Caco-2 (cell line): ENCODE measurements at regions not wholly inside any gene's neighbourhood (a gene's known extent, or its start where the extent isn't known, plus 50 kb on each side); places are given as distances from the start of the nearest gene placed in this dataset.

Experiments
- BruUV-seq: library from RNA; stranded (reverse); fragments of 400-500 nt; replicated peaks from 2 replicates; lab custom pipeline; 2021; lab: Mats Ljungman, UMichigan
- CTCF ChIA-PET: fragments of 300-600 bp; sonication (Branson Sonifier 250); formaldehyde crosslinking; loops from one replicate; lab custom pipeline; 2022; ENCODE audit warnings: antibody characterized with exemption; lab: Charles Lee
- POLR2A ChIA-PET: fragments of 300-600 bp; sonication (Branson Sonifier 250); formaldehyde crosslinking; loops from one replicate; lab custom pipeline; 2022; ENCODE audit warnings: antibody characterized with exemption; lab: Charles Lee
- DNase-seq, 2 experiments: peaks; one replicate each; pipeline versions ENCODE4 v3.0.0 to v3.0.0-alpha.2; 2020 to 2022
- H3K27me3 ChIP-seq: replicated peaks from 2 replicates; pipeline ENCODE4 v1.6.0; 2011; ENCODE audit warnings: low read length; ENCODE audit not compliant: control insufficient read depth, insufficient read depth
- H3K36me3 ChIP-seq: 2 replicates; pipeline ENCODE4 v1.5.1; 2011; ENCODE audit warnings: low read length; ENCODE audit not compliant: control insufficient read depth, insufficient read depth
- H3K4me1 ChIP-seq: fragments of 250-450 bp; sonication (Bioruptor Pico); 2 replicates; pipeline ENCODE4 v1.5.1; 2020; ENCODE audit warnings: mild to moderate bottlenecking
- H3K4me3 ChIP-seq: 2 replicates; pipeline ENCODE4 v1.5.1; 2011; ENCODE audit warnings: low read depth, mild to moderate bottlenecking, control low read depth, low read length
- H3K9me3 ChIP-seq: fragments of 250-450 bp; sonication (Bioruptor Pico); 2 replicates; pipeline ENCODE4 v1.5.1; 2020; ENCODE audit warnings: mild to moderate bottlenecking, moderate library complexity
- H3K27ac Mint-ChIP-seq: one replicate; pipeline ENCODE4 v1.8.0; 2022; ENCODE audit warnings: mixed read lengths; ENCODE audit not compliant: unreplicated experiment
- H3K27me3 Mint-ChIP-seq: one replicate; pipeline ENCODE4 v1.8.0; 2022; ENCODE audit warnings: mixed read lengths; ENCODE audit not compliant: insufficient read depth, unreplicated experiment
- H3K36me3 Mint-ChIP-seq: one replicate; pipeline ENCODE4 v1.8.0; 2022; ENCODE audit warnings: mild to moderate bottlenecking, mixed read lengths; ENCODE audit not compliant: insufficient read depth, unreplicated experiment
- H3K4me1 Mint-ChIP-seq: one replicate; pipeline ENCODE4 v1.8.0; 2022; ENCODE audit warnings: low read depth, mixed read lengths; ENCODE audit not compliant: unreplicated experiment
- H3K4me3 Mint-ChIP-seq: one replicate; pipeline ENCODE4 v1.8.0; 2022; ENCODE audit warnings: mild to moderate bottlenecking, moderate library complexity, mixed read lengths; ENCODE audit not compliant: unreplicated experiment
- H3K9me3 Mint-ChIP-seq: one replicate; pipeline ENCODE4 v1.8.0; 2022; ENCODE audit warnings: mixed read lengths; ENCODE audit not compliant: unreplicated experiment
- CTCF ChIP-seq, 2 experiments: fragments of 200-600 bp in 1 of 2; IDR thresholded peaks; 1 replicate in 1 of 2; 2 replicates in 1 of 2; pipeline versions ENCODE4 v1.5.1 to v1.8.0; 2011 to 2022; ENCODE audit warnings: antibody characterized with exemption in 1 of 2, control low read depth in 1 of 2, inconsistent platforms in 1 of 2, low read depth in 1 of 2, low read length in 1 of 2, mild to moderate bottlenecking in 1 of 2, moderate library complexity in 1 of 2; ENCODE audit not compliant: insufficient read depth in 1 of 2, severe bottlenecking in 1 of 2, unreplicated experiment in 1 of 2
- intact Hi-C: fragments of 100-400 bp; cut with micrococcal nuclease; formaldehyde crosslinking; loops from one replicate; pipeline ENCODE4 v1.10.0; 2022; ENCODE audit not compliant: unreplicated experiment

GRCh38 chr15:62462268-62462667 is 297.2 kb upstream of the C2CD4B start:
- Mint-ChIP-seq H3K4me3 (no peak overlapping the region), H3K4me1 (peaks cover 15% of the 10 kb centered on the region), H3K9me3 (no peaks in the 10 kb centered on the region), H3K27me3 (no peaks in the 10 kb centered on the region), H3K27ac (peak overlapping the region; percentile 50), H3K36me3 (peaks cover 38% of the 10 kb centered on the region)
- Histone ChIP-seq H3K9me3 (no peaks in the 10 kb centered on the region), H3K36me3 (no peaks in the 10 kb centered on the region), H3K27me3 (no peaks in the 10 kb centered on the region), H3K4me3 (no peak overlapping the region), H3K4me1 (no peaks in the 10 kb centered on the region; the same call in 1 of the 2 replicates)
- intact Hi-C loops = no loop called here
- no peak for TF ChIP-seq CTCF (IDR thresholded peaks at IDR 0.05; ENCODE audit: insufficient read depth in 1 of 2, low read depth in 1 of 2, low read length in 1 of 2, severe bottlenecking in 1 of 2, unreplicated experiment in 1 of 2)
- no peak for DNase-seq
- ChIA-PET CTCF (no interaction called here), POLR2A (no interaction called here)
- no TSS peak for BruUV-seq

- BruUV-seq = no TSS peak
- Mint-ChIP-seq H3K4me1 (peaks cover 15% of the 10 kb centered on the region), H3K36me3 (peaks cover 34% of the 10 kb centered on the region), H3K27ac (peak overlapping the region; percentile 50), H3K4me3 (no peak overlapping the region), H3K27me3 (no peaks in the 10 kb centered on the region), H3K9me3 (no peaks in the 10 kb centered on the region)
- no peak overlapping the region for H3K4me3 ChIP-seq
- TF ChIP-seq CTCF (IDR thresholded peaks at IDR 0.05; ENCODE audit: insufficient read depth in 1 of 2, low read depth in 1 of 2, low read length in 1 of 2, severe bottlenecking in 1 of 2, unreplicated experiment in 1 of 2) = no peak
- intact Hi-C loops = no loop called here
- H3K4me1 ChIP-seq = no peaks in the 10 kb centered on the region; the same call in 1 of the 2 replicates
- ChIA-PET CTCF (no interaction called here), POLR2A (no interaction called here)
- H3K9me3 ChIP-seq = no peaks in the 10 kb centered on the region
- no peaks in the 10 kb centered on the region for H3K27me3 ChIP-seq
- no peak for DNase-seq
- H3K36me3 ChIP-seq = no peaks in the 10 kb centered on the region
Measured at GRCh38 chr15:62462721-62463120, 297.6 kb upstream of the C2CD4B start.

- H3K36me3 ChIP-seq = no peaks in the 10 kb centered on the region
- ChIA-PET CTCF (no interaction called here), POLR2A (no interaction called here)
- Mint-ChIP-seq H3K27me3 (no peaks in the 10 kb centered on the region), H3K4me3 (no peak overlapping the region), H3K9me3 (no peaks in the 10 kb centered on the region), H3K27ac (peak overlapping the region; percentile 51), H3K4me1 (peaks cover 24% of the 10 kb centered on the region), H3K36me3 (peaks cover 27% of the 10 kb centered on the region)
- no peak for TF ChIP-seq CTCF (IDR thresholded peaks at IDR 0.05; ENCODE audit: insufficient read depth in 1 of 2, low read depth in 1 of 2, low read length in 1 of 2, severe bottlenecking in 1 of 2, unreplicated experiment in 1 of 2)
- DNase-seq = no peak
- no peak overlapping the region for H3K4me3 ChIP-seq
- no peaks in the 10 kb centered on the region for H3K9me3 ChIP-seq
- intact Hi-C loops = no loop called here
- peaks cover 9% of the 10 kb centered on the region; the same call in 1 of the 2 replicates for H3K4me1 ChIP-seq
- H3K27me3 ChIP-seq = no peaks in the 10 kb centered on the region
- no TSS peak for BruUV-seq
Measured at GRCh38 chr15:62464705-62465104, 299.6 kb upstream of the C2CD4B start.
